ENCODE measurements at regions not wholly inside any gene's neighbourhood (a gene's known extent, or its start where the extent isn't known, plus 50 kb on each side); places are given as distances from the start of the nearest gene placed in this dataset.

GRCh38 chr4:20626326-20627005 lies 73.8 kb upstream of the PACRGL start:
- TF ChIP-seq POLR2A (IDR thresholded peaks at IDR 0.05) = no peak
- no peak for TF ChIP-seq EP300 (IDR thresholded peaks at IDR 0.05)
- TF ChIP-seq, protein P1, sequence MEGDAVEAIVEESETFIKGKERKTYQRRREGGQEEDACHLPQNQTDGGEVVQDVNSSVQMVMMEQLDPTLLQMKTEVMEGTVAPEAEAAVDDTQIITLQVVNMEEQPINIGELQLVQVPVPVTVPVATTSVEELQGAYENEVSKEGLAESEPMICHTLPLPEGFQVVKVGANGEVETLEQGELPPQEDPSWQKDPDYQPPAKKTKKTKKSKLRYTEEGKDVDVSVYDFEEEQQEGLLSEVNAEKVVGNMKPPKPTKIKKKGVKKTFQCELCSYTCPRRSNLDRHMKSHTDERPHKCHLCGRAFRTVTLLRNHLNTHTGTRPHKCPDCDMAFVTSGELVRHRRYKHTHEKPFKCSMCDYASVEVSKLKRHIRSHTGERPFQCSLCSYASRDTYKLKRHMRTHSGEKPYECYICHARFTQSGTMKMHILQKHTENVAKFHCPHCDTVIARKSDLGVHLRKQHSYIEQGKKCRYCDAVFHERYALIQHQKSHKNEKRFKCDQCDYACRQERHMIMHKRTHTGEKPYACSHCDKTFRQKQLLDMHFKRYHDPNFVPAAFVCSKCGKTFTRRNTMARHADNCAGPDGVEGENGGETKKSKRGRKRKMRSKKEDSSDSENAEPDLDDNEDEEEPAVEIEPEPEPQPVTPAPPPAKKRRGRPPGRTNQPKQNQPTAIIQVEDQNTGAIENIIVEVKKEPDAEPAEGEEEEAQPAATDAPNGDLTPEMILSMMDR (IDR thresholded peaks at IDR 0.05) = no peak

Measured in suprapubic skin (tissue), 3 donors.